ENCODE measurements at regions not wholly inside any gene's neighbourhood (a gene's known extent, or its start where the extent isn't known, plus 50 kb on each side); places are given as distances from the start of the nearest gene placed in this dataset.
A peak's percentile ranks its signal among the peaks of the same experiment; 100 is the strongest.
"Not testable (repeated sequence)": the region's sequence is repeated elsewhere in the genome, so short reads cannot be mapped to it uniquely, and the experiment has no call there.

- H3K4me3 ChIP-seq: no peak overlapping the region
- H3K36me3 ChIP-seq: no peaks in the 10 kb centered on the region
- no peaks in the 10 kb centered on the region for H3K9me3 ChIP-seq
- intact Hi-C loops (cut with DNase I; ENCODE audit: low total_unique reads): no loop called here
- no peak overlapping the region for H3K27ac ChIP-seq
- H3K4me1 ChIP-seq: no peaks in the 10 kb centered on the region
- H3K27me3 ChIP-seq: no peaks in the 10 kb centered on the region
- WGBS, 5 donors: 90 to 100% (median 93%) methylated on average over 1 of the region's 1 CpG
- no peak for DNase-seq
- TF ChIP-seq POLR2AphosphoS5 (IDR thresholded peaks at IDR 0.05): no peak
- no peak for TF ChIP-seq EP300 (IDR thresholded peaks at IDR 0.05)
- TF ChIP-seq POLR2A (IDR thresholded peaks at IDR 0.05): no peak
- no peak for TF ChIP-seq CTCF (IDR thresholded peaks at IDR 0.05)
Observed at GRCh38 chr3:20931834-20932233, 745.8 kb upstream of the SGO1 start.

GRCh38 chr3:20930034-20930433, 744.0 kb upstream of the SGO1 start:
- Histone ChIP-seq H3K9me3 (no peaks in the 10 kb centered on the region), H3K27ac (no peak overlapping the region), H3K4me1 (no peaks in the 10 kb centered on the region), H3K27me3 (no peaks in the 10 kb centered on the region), H3K36me3 (no peaks in the 10 kb centered on the region), H3K4me3 (no peak overlapping the region)
- no peak for TF ChIP-seq POLR2A (IDR thresholded peaks at IDR 0.05)
- TF ChIP-seq CTCF (IDR thresholded peaks at IDR 0.05): peak in 1 of 7 experiments; percentile 21
- no peak for TF ChIP-seq EP300 (IDR thresholded peaks at IDR 0.05)
- no peak for TF ChIP-seq POLR2AphosphoS5 (IDR thresholded peaks at IDR 0.05)
- 14 to 22% (median 20%) methylated on average over 3 of the region's 3 CpGs for WGBS, 5 donors
- intact Hi-C loops (cut with DNase I; ENCODE audit: low total_unique reads): no loop called here
- DNase-seq: peak in 1 of 2 donors; percentile 27

- DNase-seq: no peak
- H3K4me1 ChIP-seq: no peaks in the 10 kb centered on the region
- H3K27ac ChIP-seq: no peak overlapping the region
- peaks cover 0 to 7% (median 0%) of the 10 kb centered on the region in 4 donors for H3K9me3 ChIP-seq
- intact Hi-C loops (cut with DNase I; ENCODE audit: low total_unique reads): no loop called here
- WGBS, 5 donors: 56 to 77% (median 66%) methylated on average over 5 of the region's 5 CpGs
- no peaks in the 10 kb centered on the region for H3K27me3 ChIP-seq
- no peak overlapping the region for H3K4me3 ChIP-seq
- TF ChIP-seq POLR2A (IDR thresholded peaks at IDR 0.05) (no peak), CTCF (IDR thresholded peaks at IDR 0.05) (no peak), EP300 (IDR thresholded peaks at IDR 0.05) (no peak), POLR2AphosphoS5 (IDR thresholded peaks at IDR 0.05) (no peak)
- H3K36me3 ChIP-seq: no peaks in the 10 kb centered on the region
Observed at GRCh38 chr3:20924646-20925385, 738.8 kb upstream of the SGO1 start.

- H3K4me1 ChIP-seq; H3K27ac ChIP-seq; H3K4me3 ChIP-seq; DNase-seq; intact Hi-C loops (cut with DNase I; ENCODE audit: low total_unique reads); H3K36me3 ChIP-seq; H3K27me3 ChIP-seq: not testable (repeated sequence)
- peaks cover 0 to 22% (median 2%) of the 10 kb centered on the region in 4 donors for H3K9me3 ChIP-seq
- 92 to 98% (median 95%) methylated on average over 5 of the region's 5 CpGs for WGBS, 5 donors
Observed at GRCh38 chr3:20921112-20921511, 735.1 kb upstream of the SGO1 start.

- TF ChIP-seq EP300 (IDR thresholded peaks at IDR 0.05): no peak
- TF ChIP-seq POLR2AphosphoS5 (IDR thresholded peaks at IDR 0.05): no peak
- no peak for TF ChIP-seq CTCF (IDR thresholded peaks at IDR 0.05)
- no peak for TF ChIP-seq POLR2A (IDR thresholded peaks at IDR 0.05)
- peaks cover 0 to 19% (median 2%) of the 10 kb centered on the region in 4 donors for H3K9me3 ChIP-seq
- no peak overlapping the region for H3K4me3 ChIP-seq
- H3K27me3 ChIP-seq: no peaks in the 10 kb centered on the region
- H3K27ac ChIP-seq: no peak overlapping the region
- WGBS, 5 donors: 77 to 88% (median 85%) methylated on average over 6 of the region's 6 CpGs
- intact Hi-C loops (cut with DNase I; ENCODE audit: low total_unique reads): no loop called here
- no peaks in the 10 kb centered on the region for H3K36me3 ChIP-seq
- peak in 1 of 2 donors; percentile 37 for DNase-seq
- no peaks in the 10 kb centered on the region for H3K4me1 ChIP-seq
Observed at GRCh38 chr3:20916951-20917606, 731.1 kb upstream of the SGO1 start.
